Heart left ventricle (tissue), 16 donors: ENCODE measurements at regions not wholly inside any gene's neighbourhood (a gene's known extent, or its start where the extent isn't known, plus 50 kb on each side); places are given as distances from the start of the nearest gene placed in this dataset.

Experiments used
- ATAC-seq, 4 donors: fragments of 200-7000 bp; cut with Tn5 transposase; one replicate each; pipeline ENCODE4 v1.9.1; 2020 to 2022; ENCODE audit warnings: moderate library complexity in 4 of 4, mild to moderate bottlenecking in 3 of 4, moderate number of reproducible peaks in 1 of 4
- DNase-seq, 5 donors: peaks; one replicate each; pipeline ENCODE4 v3.0.0-alpha.2; 2020
- H3K27ac ChIP-seq, 12 donors: fragments of 200-600 bp; sonication (generic) in 4 of 12; one replicate each; pipeline versions ENCODE4 v1.5.0 to v1.8.0; 2016 to 2022; ENCODE audit warnings: mild to moderate bottlenecking in 2 of 12
- H3K27me3 ChIP-seq, 9 donors: fragments of 200-600 bp; sonication (generic) in 2 of 9; one replicate each; pipeline versions ENCODE4 v1.5.1 to v1.8.0; 2016 to 2022; ENCODE audit warnings: mild to moderate bottlenecking in 3 of 9
- H3K36me3 ChIP-seq, 9 donors: fragments of 200-600 bp; sonication (generic) in 2 of 9; one replicate each; pipeline versions ENCODE4 v1.5.0 to v1.8.0; 2018 to 2022; ENCODE audit warnings: mild to moderate bottlenecking in 2 of 9
- H3K4me1 ChIP-seq, 12 donors: fragments of 200-600 bp; sonication (generic) in 4 of 12; one replicate each; pipeline versions ENCODE4 v1.5.0 to v1.8.0; 2016 to 2022; ENCODE audit warnings: mild to moderate bottlenecking in 3 of 12
- H3K4me3 ChIP-seq, 12 donors: fragments of 200-600 bp; sonication (generic) in 4 of 12; one replicate each; pipeline versions ENCODE4 v1.5.0 to v1.8.0; 2017 to 2022; ENCODE audit warnings: mild to moderate bottlenecking in 9 of 12, moderate library complexity in 4 of 12
- H3K9me3 ChIP-seq, 12 donors: fragments of 200-600 bp; sonication (generic) in 4 of 12; one replicate each; pipeline versions ENCODE4 v1.5.0 to v1.8.0; 2016 to 2022; ENCODE audit warnings: mild to moderate bottlenecking in 1 of 12
- CTCF ChIP-seq, 12 donors: fragments of 200-600 bp; sonication (generic) in 4 of 12; IDR thresholded peaks; one replicate each; pipeline versions ENCODE4 v1.5.0 to v1.8.0; 2018 to 2022; ENCODE audit warnings: antibody characterized with exemption in 12 of 12, mild to moderate bottlenecking in 5 of 12
- POLR2A ChIP-seq, 2 donors: fragments of 450-650 bp; IDR thresholded peaks; one replicate each; pipeline ENCODE4 v1.6.1; 2017; ENCODE audit warnings: antibody characterized with exemption in 2 of 2, mild to moderate bottlenecking in 2 of 2, moderate library complexity in 2 of 2
- WGBS, 4 donors: extraction: QIAGEN DNeasy Blood & Tissue Kit in 2 of 4; methylation state at CpG; one replicate each; pipeline versions ENCODE4 v1.1.5 to v1.1.7; 2013 to 2018; 5-methylcytosine and 5-hydroxymethylcytosine counted together
- intact Hi-C, 10 donors: fragments of 100-400 bp; cut with DNase I; formaldehyde crosslinking; loops; one replicate each; pipeline versions ENCODE4 v1.11.1 to v1.14.2; 2022
- donor health status: ischemic (EF 13 %, LVEDD 7.1; RV severe dilation, severe dysfunction).
- donor health status: healthy with polysubstance abuse.
- donor health status: DM: no; HTN: yes; CAD: no.
- donor health status: DM: no; HTN: no; CAD: no.
- donor health status: ischemic (EF 25% LVEDD 6.9; RV normal size, moderate dysfunction).
- donor health status: ischemic (EF 25% LVEDD 5.7; RV mildly dilated, moderate dysfunction).
- donor health status: healthy.
- donor health status: DM: yes; HTN: yes; CAD: no.
- donor health status: ischemic (EF 35%, LVEDD 5.7; RV mildly dilated, moderate dysfunction).
- donor health status: nonischemic (EF 11% LVEDD 7.7; RV severe dilation, severe dysfunction).
- donor health status: DM: yes; HTN: yes; CAD: no.
- donor health status: PGD.
- donor health status: ischemic (EF 29% LVEDD 5.4; RV normal size, mild dysfunction).
- donor health status: nonischemic (EF 23%, LVEDD 6.1; RV moderate dilation, normal function).

- DNase-seq (no peak), ATAC-seq (no peak)
- intact Hi-C loops = loop anchor here in 5 of 10 donors (5.0 to 10.0 kb wide), 4 partner anchors 129 to 371 kb away; no protein-coding TSS in a partner anchor
- Histone ChIP-seq H3K36me3 (no peaks in the 10 kb centered on the region), H3K27ac (no peak overlapping the region), H3K27me3 (no peaks in the 10 kb centered on the region), H3K9me3 (no peaks in the 10 kb centered on the region), H3K4me3 (no peak overlapping the region), H3K4me1 (peaks cover 0 to 21% (median 10%) of the 10 kb centered on the region in 12 donors)
- TF ChIP-seq POLR2A (IDR thresholded peaks at IDR 0.05) (no peak), CTCF (IDR thresholded peaks at IDR 0.05) (no peak)
Measured at GRCh38 chr1:70895531-70895930, 152.1 kb downstream of the PTGER3 start.

- Histone ChIP-seq H3K4me3 (no peak overlapping the region), H3K36me3 (no peaks in the 10 kb centered on the region), H3K27ac (no peak overlapping the region), H3K4me1 (peaks cover 0 to 18% (median 5%) of the 10 kb centered on the region in 12 donors), H3K27me3 (no peaks in the 10 kb centered on the region), H3K9me3 (no peaks in the 10 kb centered on the region)
- peak in 4 of 12 donors; percentile 8 to 23 (median 18) for TF ChIP-seq CTCF (IDR thresholded peaks at IDR 0.05)
- no peak for TF ChIP-seq POLR2A (IDR thresholded peaks at IDR 0.05)
- no peak for DNase-seq
- intact Hi-C loops = loop anchor here in 5 of 10 donors (5.0 to 10.0 kb wide), 4 partner anchors 129 to 371 kb away; no protein-coding TSS in a partner anchor
- WGBS, 4 donors = 49 to 78% (median 64%) methylated on average over 1 of the region's 1 CpG
- ATAC-seq = no peak
Measured at GRCh38 chr1:70896224-70896623, 151.4 kb downstream of the PTGER3 start.

GRCh38 chr1:70897273-70897672, 150.3 kb downstream of the PTGER3 start:
- no peaks in the 10 kb centered on the region for H3K9me3 ChIP-seq
- no peaks in the 10 kb centered on the region for H3K36me3 ChIP-seq
- no peak for TF ChIP-seq POLR2A (IDR thresholded peaks at IDR 0.05)
- TF ChIP-seq CTCF (IDR thresholded peaks at IDR 0.05) = no peak
- WGBS, 4 donors = 62 to 78% (median 75%) methylated on average over 4 of the region's 4 CpGs
- DNase-seq (no peak), ATAC-seq (no peak)
- H3K4me1 ChIP-seq = peaks cover 0 to 7% (median 0%) of the 10 kb centered on the region in 12 donors
- no peaks in the 10 kb centered on the region for H3K27me3 ChIP-seq
- intact Hi-C loops = loop anchor here in 5 of 10 donors (5.0 to 10.0 kb wide), 4 partner anchors 128 to 372 kb away; no protein-coding TSS in a partner anchor
- no peak overlapping the region for H3K27ac ChIP-seq
- H3K4me3 ChIP-seq = no peak overlapping the region

- no peak for TF ChIP-seq POLR2A (IDR thresholded peaks at IDR 0.05)
- no peak for TF ChIP-seq CTCF (IDR thresholded peaks at IDR 0.05)
- Histone ChIP-seq H3K9me3 (no peaks in the 10 kb centered on the region), H3K27me3 (no peaks in the 10 kb centered on the region), H3K36me3 (no peaks in the 10 kb centered on the region), H3K4me1 (no peaks in the 10 kb centered on the region), H3K27ac (no peak overlapping the region), H3K4me3 (no peak overlapping the region)
- ATAC-seq (no peak), DNase-seq (no peak)
- intact Hi-C loops = loop anchor here in 5 of 10 donors (5.0 to 10.0 kb wide), 4 partner anchors 125 to 375 kb away; no protein-coding TSS in a partner anchor
Measured at GRCh38 chr1:70899735-70900134, 147.9 kb downstream of the PTGER3 start.
